ENCODE measurements at regions not wholly inside any gene's neighbourhood (a gene's known extent, or its start where the extent isn't known, plus 50 kb on each side); places are given as distances from the start of the nearest gene placed in this dataset.

DNA sequence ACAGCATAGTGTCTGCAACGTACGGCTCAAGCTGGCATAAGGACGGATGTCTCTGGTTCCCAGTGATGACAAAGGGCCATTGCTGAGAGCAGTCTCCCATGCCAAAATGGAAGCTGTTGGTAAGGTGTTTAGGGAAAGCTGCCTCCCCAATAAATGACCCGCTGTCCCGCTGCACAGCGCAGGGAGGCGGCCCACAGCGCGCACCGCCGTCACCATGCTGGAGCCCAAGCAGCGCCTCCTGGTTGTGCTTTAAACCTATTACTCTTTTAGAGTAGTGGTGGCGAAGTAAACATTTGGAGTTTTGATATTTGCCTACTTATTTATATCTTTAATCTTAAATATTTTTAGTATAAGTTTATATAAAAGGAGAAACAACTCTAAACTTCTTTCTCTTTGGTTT, 70.4 kb upstream of the C5orf63 start:
- TF ChIP-seq ZBTB33 (IDR thresholded peaks at IDR 0.05) (no peak), CTCF (IDR thresholded peaks at IDR 0.05; ENCODE audit: low read depth, low read length, missing input control) (no peak), EGR1 (IDR thresholded peaks at IDR 0.05; ENCODE audit: low read depth in 2 of 2) (no peak), YY1 (IDR thresholded peaks at IDR 0.05) (no peak), FOXA1 (IDR thresholded peaks at IDR 0.05) (no peak), HNF4G (IDR thresholded peaks at IDR 0.05) (no peak), SP1 (IDR thresholded peaks at IDR 0.05) (no peak), JUND (IDR thresholded peaks at IDR 0.05) (no peak), GABPA (IDR thresholded peaks at IDR 0.05 in 1 of 2, conservative IDR thresholded peaks at IDR 0.05 in 1 of 2) (no peak), FOXA2 (IDR thresholded peaks at IDR 0.05) (no peak), RAD21 (IDR thresholded peaks at IDR 0.05) (no peak), NR2F2 (IDR thresholded peaks at IDR 0.05) (no peak), HNF4A (conservative IDR thresholded peaks at IDR 0.05) (no peak), ATF3 (IDR thresholded peaks at IDR 0.05) (no peak), RXRA (IDR thresholded peaks at IDR 0.05) (no peak), TAF1 (conservative IDR thresholded peaks at IDR 0.05) (no peak)
- TF ChIP-seq, protein P1, sequence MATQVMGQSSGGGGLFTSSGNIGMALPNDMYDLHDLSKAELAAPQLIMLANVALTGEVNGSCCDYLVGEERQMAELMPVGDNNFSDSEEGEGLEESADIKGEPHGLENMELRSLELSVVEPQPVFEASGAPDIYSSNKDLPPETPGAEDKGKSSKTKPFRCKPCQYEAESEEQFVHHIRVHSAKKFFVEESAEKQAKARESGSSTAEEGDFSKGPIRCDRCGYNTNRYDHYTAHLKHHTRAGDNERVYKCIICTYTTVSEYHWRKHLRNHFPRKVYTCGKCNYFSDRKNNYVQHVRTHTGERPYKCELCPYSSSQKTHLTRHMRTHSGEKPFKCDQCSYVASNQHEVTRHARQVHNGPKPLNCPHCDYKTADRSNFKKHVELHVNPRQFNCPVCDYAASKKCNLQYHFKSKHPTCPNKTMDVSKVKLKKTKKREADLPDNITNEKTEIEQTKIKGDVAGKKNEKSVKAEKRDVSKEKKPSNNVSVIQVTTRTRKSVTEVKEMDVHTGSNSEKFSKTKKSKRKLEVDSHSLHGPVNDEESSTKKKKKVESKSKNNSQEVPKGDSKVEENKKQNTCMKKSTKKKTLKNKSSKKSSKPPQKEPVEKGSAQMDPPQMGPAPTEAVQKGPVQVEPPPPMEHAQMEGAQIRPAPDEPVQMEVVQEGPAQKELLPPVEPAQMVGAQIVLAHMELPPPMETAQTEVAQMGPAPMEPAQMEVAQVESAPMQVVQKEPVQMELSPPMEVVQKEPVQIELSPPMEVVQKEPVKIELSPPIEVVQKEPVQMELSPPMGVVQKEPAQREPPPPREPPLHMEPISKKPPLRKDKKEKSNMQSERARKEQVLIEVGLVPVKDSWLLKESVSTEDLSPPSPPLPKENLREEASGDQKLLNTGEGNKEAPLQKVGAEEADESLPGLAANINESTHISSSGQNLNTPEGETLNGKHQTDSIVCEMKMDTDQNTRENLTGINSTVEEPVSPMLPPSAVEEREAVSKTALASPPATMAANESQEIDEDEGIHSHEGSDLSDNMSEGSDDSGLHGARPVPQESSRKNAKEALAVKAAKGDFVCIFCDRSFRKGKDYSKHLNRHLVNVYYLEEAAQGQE (IDR thresholded peaks at IDR 0.05), result no peak
- TF ChIP-seq, protein P2, sequence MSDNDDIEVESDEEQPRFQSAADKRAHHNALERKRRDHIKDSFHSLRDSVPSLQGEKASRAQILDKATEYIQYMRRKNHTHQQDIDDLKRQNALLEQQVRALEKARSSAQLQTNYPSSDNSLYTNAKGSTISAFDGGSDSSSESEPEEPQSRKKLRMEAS (IDR thresholded peaks at IDR 0.05), result no peak
- Histone ChIP-seq H3K9me3 (ENCODE audit: control insufficient read depth in 4 of 4, low read length in 3 of 4) (no peaks in the 10 kb centered on the region), H3K36me3 (ENCODE audit: control insufficient read depth in 4 of 4, insufficient read depth in 3 of 4, low read depth in 1 of 4, low read length in 3 of 4) (no peaks in the 10 kb centered on the region), H3K4me1 (ENCODE audit: control insufficient read depth in 4 of 4, insufficient read depth in 4 of 4, low read length in 3 of 4) (no peaks in the 10 kb centered on the region), H3K27ac (ENCODE audit: low read depth in 1 of 2, low read length in 2 of 2) (no peak overlapping the region), H3K27me3 (ENCODE audit: control insufficient read depth in 4 of 4, insufficient read depth in 4 of 4, low read length in 3 of 4) (no peaks in the 10 kb centered on the region), H3K4me3 (ENCODE audit: low read depth in 1 of 3, low read length in 3 of 3) (no peak overlapping the region), H3K9ac (ENCODE audit: low read depth in 1 of 2, low read length in 2 of 2) (no peak overlapping the region)
- 88% methylated on average over 13 of the region's 13 CpGs for WGBS
- DNase-seq (ENCODE audit: low spot score), result no peak

All from liver (tissue), 8 donors.